ENCODE measurements at regions not wholly inside any gene's neighbourhood (a gene's known extent, or its start where the extent isn't known, plus 50 kb on each side); places are given as distances from the start of the nearest gene placed in this dataset.

DNA sequence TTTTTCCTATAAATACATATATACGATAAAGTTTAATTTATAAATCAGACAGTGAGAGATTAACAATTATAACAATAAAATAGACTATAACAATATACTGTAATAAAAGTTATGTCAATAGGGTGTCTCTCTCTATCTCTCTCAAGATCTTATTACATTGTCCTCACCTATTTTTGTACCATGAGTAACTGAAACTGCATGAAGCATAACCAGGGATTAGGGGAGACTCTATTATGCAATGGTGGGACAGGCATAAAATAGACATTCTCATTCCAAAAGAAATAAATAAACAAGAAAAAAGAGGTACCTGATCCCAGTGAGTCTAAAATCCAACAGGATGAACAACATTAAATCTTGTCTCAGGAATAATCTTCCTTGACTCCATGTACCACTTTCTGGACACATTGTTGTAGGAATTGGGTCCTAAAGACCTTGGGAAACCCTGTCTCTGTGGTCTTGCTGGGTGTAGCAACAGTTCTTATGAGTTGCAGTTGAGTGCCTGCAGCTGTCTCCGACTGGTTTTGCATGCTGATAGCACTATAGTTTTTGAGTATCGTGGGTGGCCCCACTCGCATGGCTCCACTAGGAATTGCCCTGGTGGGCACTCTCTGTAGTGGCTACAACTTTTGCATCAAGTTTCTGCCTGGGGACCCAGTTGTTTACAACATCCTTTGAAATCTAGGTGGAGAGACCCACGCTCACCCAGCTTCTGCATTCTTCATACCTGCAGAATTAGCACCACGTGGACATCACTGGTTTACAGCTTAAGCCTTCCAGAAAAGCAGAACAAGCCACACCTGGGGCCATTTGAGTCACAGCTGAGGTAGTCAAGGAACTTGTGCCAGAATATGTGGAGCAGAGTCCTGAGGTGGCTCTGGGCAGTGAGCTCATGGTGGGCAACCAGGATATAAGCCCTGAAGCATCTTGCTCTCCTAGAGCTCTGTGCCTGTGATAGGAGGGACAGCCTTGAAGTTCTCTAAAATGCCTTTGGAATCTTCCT, 204.7 kb downstream of the KITLG start:
- TF ChIP-seq, protein P1, sequence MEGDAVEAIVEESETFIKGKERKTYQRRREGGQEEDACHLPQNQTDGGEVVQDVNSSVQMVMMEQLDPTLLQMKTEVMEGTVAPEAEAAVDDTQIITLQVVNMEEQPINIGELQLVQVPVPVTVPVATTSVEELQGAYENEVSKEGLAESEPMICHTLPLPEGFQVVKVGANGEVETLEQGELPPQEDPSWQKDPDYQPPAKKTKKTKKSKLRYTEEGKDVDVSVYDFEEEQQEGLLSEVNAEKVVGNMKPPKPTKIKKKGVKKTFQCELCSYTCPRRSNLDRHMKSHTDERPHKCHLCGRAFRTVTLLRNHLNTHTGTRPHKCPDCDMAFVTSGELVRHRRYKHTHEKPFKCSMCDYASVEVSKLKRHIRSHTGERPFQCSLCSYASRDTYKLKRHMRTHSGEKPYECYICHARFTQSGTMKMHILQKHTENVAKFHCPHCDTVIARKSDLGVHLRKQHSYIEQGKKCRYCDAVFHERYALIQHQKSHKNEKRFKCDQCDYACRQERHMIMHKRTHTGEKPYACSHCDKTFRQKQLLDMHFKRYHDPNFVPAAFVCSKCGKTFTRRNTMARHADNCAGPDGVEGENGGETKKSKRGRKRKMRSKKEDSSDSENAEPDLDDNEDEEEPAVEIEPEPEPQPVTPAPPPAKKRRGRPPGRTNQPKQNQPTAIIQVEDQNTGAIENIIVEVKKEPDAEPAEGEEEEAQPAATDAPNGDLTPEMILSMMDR (conservative IDR thresholded peaks at IDR 0.05; ENCODE audit: low read depth, low read length): no peak
- DNase-seq (ENCODE audit: low read depth): no peak
- H3K4me3 ChIP-seq (ENCODE audit: low read length): no peak overlapping the region

DNA sequence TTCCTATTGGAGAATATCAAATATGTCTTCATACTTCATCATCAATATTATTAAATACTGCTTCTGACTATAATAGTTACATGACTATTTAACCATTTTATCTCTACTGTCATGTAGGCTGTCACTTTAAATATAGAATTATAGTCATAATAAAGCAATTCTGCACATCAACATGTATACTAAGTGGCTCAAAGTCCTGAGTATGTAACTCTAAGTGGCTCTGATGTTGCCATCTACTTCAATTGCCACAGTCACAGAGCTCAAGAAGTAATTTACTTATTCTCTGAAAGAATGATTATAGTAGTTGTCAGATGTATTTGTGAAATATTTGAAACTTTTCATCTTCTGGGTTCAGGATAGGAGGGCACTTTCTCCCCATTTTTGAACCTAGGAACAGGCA, 202.3 kb downstream of the KITLG start:
- no peak for DNase-seq (ENCODE audit: low read depth)
- TF ChIP-seq, protein P1 (conservative IDR thresholded peaks at IDR 0.05; ENCODE audit: low read depth, low read length): no peak
- no peak overlapping the region for H3K4me3 ChIP-seq (ENCODE audit: low read length)

DNA sequence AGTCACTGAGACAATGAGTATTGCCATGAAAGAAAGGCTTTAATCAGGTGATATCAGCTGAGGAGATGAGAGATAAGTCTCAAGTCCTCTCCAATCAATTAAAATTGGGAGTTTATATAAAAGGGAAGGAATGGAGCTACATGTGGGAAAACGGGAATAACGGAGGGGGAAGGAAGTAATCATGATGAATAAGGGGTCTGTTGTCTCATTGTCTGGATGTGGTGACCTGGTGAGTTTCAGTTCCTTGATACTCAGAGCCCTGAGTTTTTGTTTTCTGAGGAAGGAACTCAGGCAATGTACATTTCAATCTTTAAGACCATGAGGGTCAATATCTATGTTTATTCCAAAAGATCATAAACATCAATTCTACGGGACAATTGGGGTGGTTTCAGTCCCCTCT, 198.8 kb downstream of the KITLG start:
- TF ChIP-seq, protein P1 (conservative IDR thresholded peaks at IDR 0.05; ENCODE audit: low read depth, low read length): no peak
- no peak for DNase-seq (ENCODE audit: low read depth)
- no peak overlapping the region for H3K4me3 ChIP-seq (ENCODE audit: low read length)

DNA sequence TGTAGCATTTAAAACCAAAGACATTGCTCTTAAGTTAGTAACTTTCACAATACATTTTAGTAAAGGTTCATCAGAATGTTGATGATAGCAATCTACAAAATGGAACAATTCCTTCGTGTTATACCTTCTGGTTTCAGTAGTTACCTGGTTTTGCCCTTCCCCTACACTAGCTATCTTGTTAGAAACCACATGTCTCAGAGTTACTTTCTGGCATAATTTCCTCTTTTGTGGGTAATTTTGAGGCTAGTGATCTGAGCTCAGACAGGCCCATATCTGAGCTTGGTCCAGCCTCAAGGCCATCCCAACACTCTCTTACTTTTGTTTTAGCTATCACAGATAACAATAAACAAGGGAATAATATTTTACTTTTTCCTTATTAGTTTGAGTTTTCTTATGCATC, 196.9 kb downstream of the KITLG start:
- TF ChIP-seq, protein P1 (conservative IDR thresholded peaks at IDR 0.05; ENCODE audit: low read depth, low read length): no peak
- no peak overlapping the region for H3K4me3 ChIP-seq (ENCODE audit: low read length)
- no peak for DNase-seq (ENCODE audit: low read depth)

DNA sequence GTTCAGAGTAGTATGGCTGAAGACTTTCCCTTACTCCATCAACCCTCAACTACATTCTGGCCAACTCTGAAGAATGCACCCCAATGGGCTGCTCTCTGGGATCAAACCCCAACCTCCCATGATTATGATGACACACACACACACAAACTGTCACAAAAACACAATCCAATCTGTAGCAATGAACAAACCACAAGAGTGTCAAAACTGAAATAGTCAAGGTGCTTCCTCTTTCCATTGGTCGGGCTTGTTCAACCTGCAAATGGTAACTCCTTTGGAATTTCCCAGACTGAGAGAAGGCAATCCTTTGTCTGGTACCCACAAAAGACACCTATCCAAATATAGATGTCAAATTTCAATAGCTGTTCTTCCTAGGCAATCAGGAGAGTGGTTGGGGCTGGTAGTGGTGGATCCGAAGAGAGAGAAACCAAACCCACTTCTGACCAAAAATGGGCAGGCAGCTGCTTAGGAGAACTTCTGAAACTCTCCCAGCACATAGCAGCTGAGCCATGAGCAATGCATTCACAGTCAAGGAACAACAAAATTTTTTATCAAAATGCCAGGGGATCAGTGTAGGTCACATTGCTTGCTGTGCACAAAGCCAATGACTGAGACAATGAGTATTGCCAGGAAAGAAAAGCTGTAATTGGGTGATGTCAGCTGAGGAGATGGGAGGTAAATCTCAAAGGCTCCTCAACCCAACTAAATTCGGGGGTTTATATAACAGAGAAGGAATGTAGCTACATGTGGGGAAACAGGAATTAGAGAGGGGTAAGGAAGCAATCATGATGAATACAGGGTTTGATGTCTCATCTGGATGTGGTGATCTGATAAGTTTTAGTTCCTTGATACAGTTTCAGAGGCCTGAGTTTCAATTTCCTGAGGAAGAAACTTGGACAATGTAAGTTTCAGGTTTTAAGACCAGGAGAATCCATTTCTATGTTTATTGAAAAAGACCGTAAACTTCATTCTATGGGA, 191.4 kb downstream of the KITLG start:
- DNase-seq (ENCODE audit: low read depth): no peak
- no peak overlapping the region for H3K4me3 ChIP-seq (ENCODE audit: low read length)
- TF ChIP-seq, protein P1 (conservative IDR thresholded peaks at IDR 0.05; ENCODE audit: low read depth, low read length): no peak

DNA sequence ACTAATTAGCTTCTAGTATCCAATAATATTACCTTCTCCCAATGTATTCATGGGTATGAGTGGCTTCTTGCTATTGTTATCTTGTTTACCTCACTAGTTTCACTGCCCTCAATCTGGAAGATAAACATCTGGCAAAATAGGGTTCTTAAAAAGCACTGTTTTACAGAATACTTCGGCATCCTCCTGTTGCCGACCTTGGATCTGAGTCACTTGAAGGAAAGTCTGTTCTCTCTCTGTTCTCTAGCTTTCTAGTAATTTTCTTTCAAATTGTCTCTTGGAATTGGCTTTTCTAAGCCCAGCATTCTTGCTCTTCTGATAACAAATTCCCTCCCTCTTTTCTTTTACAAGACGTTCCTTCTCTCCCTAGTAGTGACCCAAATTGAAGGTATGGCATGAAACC, 189.5 kb downstream of the KITLG start:
- TF ChIP-seq, protein P1 (conservative IDR thresholded peaks at IDR 0.05; ENCODE audit: low read depth, low read length): no peak
- DNase-seq (ENCODE audit: low read depth): no peak
- no peak overlapping the region for H3K4me3 ChIP-seq (ENCODE audit: low read length)
